Choroid plexus epithelial cell (primary cell): ENCODE measurements at regions not wholly inside any gene's neighbourhood (a gene's known extent, or its start where the extent isn't known, plus 50 kb on each side); places are given as distances from the start of the nearest gene placed in this dataset.

Experiments
- DNase-seq: peaks from one replicate; pipeline ENCODE4 v3.0.0-alpha.2; 2010; ENCODE audit warnings: low read depth
- H3K4me3 ChIP-seq: 2 replicates; pipeline ENCODE4 v1.5.1; 2011; ENCODE audit warnings: low read depth, mild to moderate bottlenecking, control low read depth, low read length, moderate library complexity
- TF ChIP-seq, protein P1 (sequence below): conservative IDR thresholded peaks from 2 replicates; pipeline ENCODE4 v1.5.1; 2011; ENCODE audit warnings: low read depth, mild to moderate bottlenecking, control low read depth, inconsistent platforms, low read length, moderate library complexity

DNA sequence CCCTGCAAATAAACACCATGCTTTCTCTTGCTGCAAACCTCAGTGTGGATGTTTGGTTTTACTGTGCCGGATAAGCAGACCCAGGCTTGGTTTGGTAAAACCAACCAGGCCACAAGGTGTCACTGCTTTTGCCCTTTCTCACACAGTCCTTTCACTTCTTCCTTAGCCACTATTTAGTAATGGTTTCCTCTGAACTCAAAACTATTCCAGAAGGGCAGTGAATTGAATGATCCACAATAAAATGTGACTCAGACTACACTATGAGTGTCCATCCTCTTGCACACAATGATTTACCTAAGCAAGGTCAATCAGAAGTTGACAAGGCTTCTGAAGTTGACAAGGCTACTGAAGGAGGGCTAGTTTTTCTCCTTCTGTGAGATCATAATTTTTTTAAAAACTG lies 552.4 kb upstream of the CCDC54 start:
- TF ChIP-seq, protein P1, sequence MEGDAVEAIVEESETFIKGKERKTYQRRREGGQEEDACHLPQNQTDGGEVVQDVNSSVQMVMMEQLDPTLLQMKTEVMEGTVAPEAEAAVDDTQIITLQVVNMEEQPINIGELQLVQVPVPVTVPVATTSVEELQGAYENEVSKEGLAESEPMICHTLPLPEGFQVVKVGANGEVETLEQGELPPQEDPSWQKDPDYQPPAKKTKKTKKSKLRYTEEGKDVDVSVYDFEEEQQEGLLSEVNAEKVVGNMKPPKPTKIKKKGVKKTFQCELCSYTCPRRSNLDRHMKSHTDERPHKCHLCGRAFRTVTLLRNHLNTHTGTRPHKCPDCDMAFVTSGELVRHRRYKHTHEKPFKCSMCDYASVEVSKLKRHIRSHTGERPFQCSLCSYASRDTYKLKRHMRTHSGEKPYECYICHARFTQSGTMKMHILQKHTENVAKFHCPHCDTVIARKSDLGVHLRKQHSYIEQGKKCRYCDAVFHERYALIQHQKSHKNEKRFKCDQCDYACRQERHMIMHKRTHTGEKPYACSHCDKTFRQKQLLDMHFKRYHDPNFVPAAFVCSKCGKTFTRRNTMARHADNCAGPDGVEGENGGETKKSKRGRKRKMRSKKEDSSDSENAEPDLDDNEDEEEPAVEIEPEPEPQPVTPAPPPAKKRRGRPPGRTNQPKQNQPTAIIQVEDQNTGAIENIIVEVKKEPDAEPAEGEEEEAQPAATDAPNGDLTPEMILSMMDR = peak; percentile 59
- peak; percentile 73 for DNase-seq
- H3K4me3 ChIP-seq = no peak overlapping the region

GRCh38 chr3:106825962-106826605 lies 551.2 kb upstream of the CCDC54 start:
- H3K4me3 ChIP-seq = no peak overlapping the region
- peak; percentile 76 for DNase-seq
- TF ChIP-seq, protein P1 = no peak

GRCh38 chr3:106826791-106827311 lies 550.4 kb upstream of the CCDC54 start:
- TF ChIP-seq, protein P1 = no peak
- H3K4me3 ChIP-seq = no peak overlapping the region
- DNase-seq = peak; percentile 76

GRCh38 chr3:106827515-106828213 lies 549.6 kb upstream of the CCDC54 start:
- peak; percentile 57 for DNase-seq
- TF ChIP-seq, protein P1 = no peak
- H3K4me3 ChIP-seq = no peak overlapping the region

GRCh38 chr3:106829206-106829605 lies 548.0 kb upstream of the CCDC54 start:
- TF ChIP-seq, protein P1 = no peak
- DNase-seq = peak; percentile 48
- no peak overlapping the region for H3K4me3 ChIP-seq

DNA sequence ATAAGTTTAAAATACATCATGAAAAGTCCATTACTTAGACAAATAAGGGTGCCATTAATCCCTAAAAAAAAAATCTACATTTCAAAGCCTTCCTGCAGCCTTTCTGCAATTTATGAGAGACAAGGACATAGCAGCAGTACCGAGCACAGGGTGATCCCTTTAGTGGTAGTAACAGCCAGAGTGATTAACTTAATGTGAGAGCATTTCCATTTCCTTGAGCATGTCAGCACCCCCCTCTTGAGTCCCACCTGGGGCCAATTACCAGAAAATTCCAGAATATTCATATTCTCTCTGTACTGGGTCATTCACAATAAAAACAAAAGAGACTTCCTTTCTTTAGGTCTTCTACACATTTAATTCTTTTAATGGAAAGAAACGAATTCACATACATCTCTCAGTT lies 546.9 kb upstream of the CCDC54 start:
- TF ChIP-seq, protein P1 = no peak
- no peak for DNase-seq
- H3K4me3 ChIP-seq = no peak overlapping the region

DNA sequence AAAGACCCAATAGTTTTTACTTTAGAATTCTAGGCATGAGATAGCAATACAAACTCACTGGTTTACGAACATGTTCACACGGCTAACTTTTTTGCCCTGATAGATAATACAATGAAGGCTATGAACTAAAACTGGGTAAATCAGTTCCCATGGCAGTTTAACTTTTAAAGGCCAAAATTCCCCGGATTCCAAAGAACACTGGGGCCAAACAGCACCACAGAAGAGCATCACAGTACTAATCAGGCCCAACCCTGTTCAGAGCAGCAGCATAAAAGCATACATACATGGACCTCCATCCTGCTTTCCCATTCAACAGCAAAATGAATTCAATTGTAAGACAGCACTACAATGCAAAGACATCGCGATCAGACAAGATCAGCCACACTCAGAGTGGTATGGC lies 540.3 kb upstream of the CCDC54 start:
- DNase-seq = no peak
- TF ChIP-seq, protein P1 = no peak
- no peak overlapping the region for H3K4me3 ChIP-seq
